HG03135 (cell line): ENCODE measurements at regions not wholly inside any gene's neighbourhood (a gene's known extent, or its start where the extent isn't known, plus 50 kb on each side); places are given as distances from the start of the nearest gene placed in this dataset.
A peak's percentile ranks its signal among the peaks of the same experiment; 100 is the strongest.

Experiments used
- ATAC-seq: cut with Tn5 transposase; IDR thresholded peaks from one replicate; pipeline ENCODE4 v1.9.1; 2021; ENCODE audit warnings: mild to moderate bottlenecking, moderate library complexity; ENCODE audit not compliant: unreplicated experiment

DNA sequence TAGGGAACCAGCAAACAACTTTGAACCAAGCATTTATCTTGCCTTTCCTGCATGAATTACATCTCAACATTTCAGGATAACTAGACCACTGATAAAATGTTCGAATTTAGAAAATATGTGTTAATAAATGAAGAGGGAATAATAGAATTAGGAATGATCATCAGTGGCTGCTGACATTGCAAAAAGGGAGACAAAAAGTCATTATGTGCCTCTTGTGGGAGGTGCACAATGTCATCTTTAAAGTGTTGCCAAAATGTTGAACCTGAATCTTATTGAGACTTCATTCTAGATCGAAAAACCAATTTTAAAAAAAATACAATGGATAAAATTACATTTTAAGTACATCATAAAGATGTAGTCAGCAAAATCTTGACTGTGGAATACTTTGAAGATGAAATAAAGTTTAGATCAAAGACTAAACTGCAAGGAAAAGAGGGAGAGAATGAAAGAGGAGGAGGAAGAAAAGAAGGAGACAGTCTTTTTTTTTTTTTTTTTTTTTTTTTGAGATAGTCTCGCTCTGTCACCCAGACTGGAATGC, 299.3 kb downstream of the FBXW7 start:
- no peak for ATAC-seq

GRCh38 chr4:152235718-152236117, 300.2 kb downstream of the FBXW7 start:
- no peak for ATAC-seq

GRCh38 chr4:152234571-152234970, 301.3 kb downstream of the FBXW7 start:
- no peak for ATAC-seq

DNA sequence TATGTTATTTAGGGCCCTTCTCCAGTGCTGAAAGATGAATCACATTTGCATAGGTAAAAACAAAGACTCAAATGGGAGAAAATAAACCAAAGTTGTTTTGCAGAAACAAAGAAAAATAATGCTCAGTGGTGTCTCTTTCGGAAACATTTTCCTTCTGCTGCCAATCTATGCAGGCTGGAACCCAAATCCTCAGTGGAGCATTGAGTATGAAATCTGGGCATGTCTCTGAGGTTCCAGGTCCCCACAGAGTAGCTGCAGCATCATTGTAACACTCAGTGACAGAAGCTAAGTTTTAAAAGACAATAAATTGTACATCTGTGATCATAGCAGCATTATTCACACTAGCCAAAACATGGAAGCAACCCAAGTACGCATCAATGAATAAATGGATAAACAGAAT, 303.6 kb downstream of the FBXW7 start:
- no peak for ATAC-seq

DNA sequence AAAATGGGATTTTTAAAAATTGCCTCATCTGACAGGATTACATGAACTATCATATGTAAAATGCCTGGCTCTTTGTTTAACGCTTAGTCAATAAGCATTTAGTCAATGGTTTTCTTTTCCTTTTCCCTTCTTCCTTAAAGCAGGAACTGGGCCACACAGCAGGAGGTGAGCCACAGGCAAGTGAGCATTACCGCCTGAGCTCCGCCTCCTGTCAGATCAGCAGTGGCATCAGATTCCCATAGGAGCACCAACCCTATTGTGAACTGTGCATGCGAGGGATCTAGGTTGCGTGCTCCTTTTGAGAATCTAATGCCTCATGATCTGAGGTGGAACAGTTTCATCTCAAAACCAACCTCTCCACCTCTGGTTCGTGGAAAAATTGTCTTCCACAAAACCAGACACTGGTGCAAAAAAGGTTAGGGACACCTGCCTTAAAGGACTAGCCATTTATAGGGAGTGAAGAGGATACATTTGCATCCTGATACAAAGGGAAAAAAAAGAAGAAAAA, 306.1 kb downstream of the FBXW7 start:
- ATAC-seq: no peak

- ATAC-seq: no peak
These were observed 310.2 kb downstream of the FBXW7 start for GRCh38 chr4:152225680-152226079.

- no peak for ATAC-seq
These were observed 311.0 kb downstream of the FBXW7 start for GRCh38 chr4:152224721-152225420.

DNA sequence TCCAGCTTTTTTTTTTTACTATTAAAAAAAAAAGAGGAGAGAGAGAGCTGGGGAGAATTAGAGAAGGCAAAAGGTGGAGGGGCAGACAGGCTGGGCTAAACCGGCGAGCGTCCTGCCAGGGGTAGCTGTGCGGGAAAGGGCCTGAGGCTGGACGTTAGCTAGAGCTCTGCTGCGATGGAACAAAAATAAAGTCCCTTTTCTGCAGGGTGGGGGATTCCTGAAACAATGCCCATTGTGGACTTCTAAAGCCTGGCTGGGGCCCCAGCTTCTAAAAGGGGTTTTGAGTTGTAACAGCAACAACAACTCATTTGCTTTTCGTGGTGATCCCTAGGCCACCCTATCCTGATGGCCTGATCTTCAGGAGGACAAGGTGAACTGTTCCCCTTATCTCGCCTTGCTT, 311.7 kb downstream of the FBXW7 start:
- ATAC-seq: no peak

DNA sequence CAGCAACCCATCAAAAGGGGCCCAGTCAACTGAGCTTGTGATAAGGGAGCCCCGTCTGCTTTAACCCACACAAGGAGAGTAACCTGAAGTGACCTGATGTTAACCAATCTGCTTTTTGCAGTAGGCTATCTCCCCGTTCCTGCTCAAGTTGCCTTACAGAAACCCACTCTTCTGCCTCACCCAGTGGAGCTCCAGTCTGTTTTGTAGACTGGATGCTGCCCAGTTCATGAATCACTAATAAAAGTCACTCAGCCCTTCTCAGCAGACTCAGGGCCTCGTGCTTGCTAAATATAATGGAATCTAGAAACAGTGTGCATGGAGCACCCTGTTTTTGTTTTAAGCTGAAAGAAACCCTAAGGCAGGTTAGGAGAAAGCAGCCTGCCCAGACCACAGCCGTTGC, 312.3 kb downstream of the FBXW7 start:
- ATAC-seq: no peak

DNA sequence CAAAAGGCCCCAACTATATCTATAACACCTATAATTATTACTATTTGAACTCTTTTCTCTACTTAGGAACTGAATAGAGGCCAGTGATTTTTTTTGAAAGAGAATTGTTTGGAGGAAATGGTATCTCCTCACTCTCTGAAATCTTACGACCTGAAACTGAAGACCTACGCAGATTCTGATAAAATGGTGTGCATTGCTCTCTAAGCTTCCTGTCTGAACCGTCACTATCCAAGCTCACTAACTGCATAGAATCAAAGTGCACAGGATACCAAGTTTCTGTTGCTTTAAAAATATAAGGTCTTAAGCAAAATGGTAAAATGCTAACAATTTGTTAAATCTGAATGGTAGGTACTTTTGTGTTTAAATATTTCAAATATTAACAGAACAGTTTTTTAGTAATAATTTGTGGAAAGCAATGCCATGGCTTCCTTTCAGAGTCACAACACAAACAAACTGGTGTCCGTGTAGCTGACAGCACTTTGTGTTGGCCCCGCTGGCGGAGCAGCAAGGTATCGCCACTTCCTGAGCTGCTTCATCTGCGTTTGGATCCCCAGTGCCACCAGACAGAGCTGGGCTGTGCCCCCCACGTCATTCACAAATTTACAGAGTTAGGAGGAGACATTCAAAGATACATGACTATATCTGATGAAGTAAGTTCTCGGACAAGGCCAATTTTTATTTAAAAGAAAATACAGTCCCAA, 313.9 kb downstream of the FBXW7 start:
- no peak for ATAC-seq

GRCh38 chr4:152220201-152220666, 315.7 kb downstream of the FBXW7 start:
- peak; percentile 66 for ATAC-seq

- ATAC-seq: no peak
These were observed 317.3 kb downstream of the FBXW7 start for GRCh38 chr4:152218576-152218975.

GRCh38 chr4:152217896-152218295, 318.0 kb downstream of the FBXW7 start:
- no peak for ATAC-seq

GRCh38 chr4:152211936-152212653, 323.8 kb downstream of the FBXW7 start:
- ATAC-seq: no peak

DNA sequence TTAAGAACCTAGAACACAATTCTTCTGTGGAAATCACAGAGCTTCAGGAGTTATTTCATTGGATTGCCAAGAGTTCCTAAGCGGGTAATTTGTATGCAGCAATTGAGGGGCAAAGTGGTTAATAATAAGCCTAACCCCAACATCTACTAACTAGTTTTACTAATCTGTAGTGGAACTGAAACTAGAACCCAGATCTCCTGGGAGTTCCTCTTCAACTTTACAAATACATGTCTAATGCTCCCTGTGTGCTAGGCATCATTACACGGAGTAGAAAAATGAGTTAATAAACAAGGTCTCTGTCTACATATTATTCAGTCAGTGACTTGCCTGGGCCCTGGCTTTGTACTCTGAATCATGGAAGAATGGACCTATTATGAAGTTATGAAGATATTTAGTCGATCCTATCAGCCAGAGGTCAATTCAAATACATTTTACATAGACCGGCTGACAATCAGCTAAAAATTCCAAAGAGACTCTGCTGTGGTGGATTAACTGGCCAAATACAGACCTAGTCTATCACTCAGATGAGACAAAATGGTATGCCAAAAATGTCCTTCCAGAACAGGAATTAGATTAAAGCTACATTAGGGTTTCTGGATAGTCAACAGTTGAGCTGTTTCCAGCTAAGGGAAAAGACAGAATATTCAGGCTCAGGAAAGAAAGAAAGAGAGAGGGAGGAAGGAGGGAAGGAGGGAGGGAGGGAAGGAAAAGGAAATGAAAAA, 326.0 kb downstream of the FBXW7 start:
- peak; percentile 83 for ATAC-seq

- ATAC-seq: no peak
These were observed 328.5 kb downstream of the FBXW7 start for GRCh38 chr4:152207378-152207720.

DNA sequence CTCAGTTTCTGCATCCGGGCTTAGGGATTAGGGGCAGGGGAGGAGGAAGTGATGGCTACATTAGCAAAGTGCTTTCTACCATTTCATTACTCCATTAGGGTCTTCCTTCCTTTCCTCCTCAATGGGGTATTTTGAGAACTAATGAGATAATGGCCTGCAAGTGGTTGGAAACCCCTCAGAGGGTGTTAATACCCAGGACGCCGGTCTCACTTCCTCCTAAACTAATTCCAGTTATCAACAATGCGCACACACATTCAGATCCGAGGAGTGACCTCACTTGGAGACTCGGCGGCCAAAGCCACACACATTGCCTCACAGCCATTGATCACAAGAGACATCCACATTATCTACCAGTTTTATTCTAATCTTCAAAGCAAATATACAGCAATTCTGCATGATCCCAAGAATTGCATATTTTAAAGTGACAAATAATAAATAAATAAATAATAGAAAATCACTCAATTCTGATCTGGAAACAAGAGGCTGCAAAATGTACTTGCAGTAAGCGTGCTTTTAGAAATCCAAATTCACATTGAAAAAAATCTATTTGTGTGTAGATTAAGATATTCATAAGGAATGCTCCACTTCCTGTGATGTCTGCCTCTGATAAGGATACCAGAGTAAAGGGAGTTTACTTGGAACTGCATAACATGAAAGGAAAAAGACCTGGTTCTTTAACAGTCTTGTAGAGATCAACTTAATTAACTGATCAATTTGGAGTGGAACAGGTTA, 329.1 kb downstream of the FBXW7 start:
- ATAC-seq: no peak

GRCh38 chr4:152206185-152206584, 329.7 kb downstream of the FBXW7 start:
- ATAC-seq: no peak

- no peak for ATAC-seq
These were observed 333.5 kb downstream of the FBXW7 start for GRCh38 chr4:152202415-152202814.
